GM06990 (cell line): ENCODE measurements at regions not wholly inside any gene's neighbourhood (a gene's known extent, or its start where the extent isn't known, plus 50 kb on each side); places are given as distances from the start of the nearest gene placed in this dataset.

Source experiments
- DNase-seq: peaks from one replicate; pipeline ENCODE4 v3.0.0-alpha.2; 2011; ENCODE audit not compliant: insufficient read length; ENCODE audit errors: extremely low read depth
- H3K27me3 ChIP-seq: replicated peaks from 2 replicates; pipeline ENCODE4 v1.6.0; 2011; ENCODE audit warnings: low read length; ENCODE audit not compliant: control insufficient read depth, insufficient read depth
- H3K36me3 ChIP-seq: 2 replicates; pipeline ENCODE4 v1.5.1; 2011; ENCODE audit warnings: low read length; ENCODE audit not compliant: control insufficient read depth, insufficient read depth
- H3K4me3 ChIP-seq: replicated peaks from 2 replicates; pipeline ENCODE4 v1.5.1; 2011; ENCODE audit warnings: low read depth, mild to moderate bottlenecking, control low read depth, low read length
- CTCF ChIP-seq: IDR thresholded peaks from 2 replicates; pipeline ENCODE4 v1.5.1; 2011; ENCODE audit warnings: low read length, control low read depth, mild to moderate bottlenecking, inconsistent platforms; ENCODE audit not compliant: insufficient read depth, poor library complexity, severe bottlenecking

GRCh38 chr1:217090060-217090911 is 367.1 kb upstream of the ESRRG start:
- Histone ChIP-seq H3K36me3 (no peaks in the 10 kb centered on the region), H3K27me3 (no peaks in the 10 kb centered on the region; the same call in 1 of the 2 replicates), H3K4me3 (no peak overlapping the region)
- DNase-seq: no peak
- no peak for TF ChIP-seq CTCF

- H3K27me3 ChIP-seq: no peaks in the 10 kb centered on the region
- DNase-seq: no peak
- no peak overlapping the region for H3K4me3 ChIP-seq
- H3K36me3 ChIP-seq: no peaks in the 10 kb centered on the region
- TF ChIP-seq CTCF: no peak
These were observed 366.3 kb upstream of the ESRRG start for GRCh38 chr1:217089361-217090014.

- Histone ChIP-seq H3K36me3 (no peaks in the 10 kb centered on the region), H3K27me3 (no peaks in the 10 kb centered on the region), H3K4me3 (no peak overlapping the region)
- no peak for DNase-seq
- no peak for TF ChIP-seq CTCF
These were observed 365.5 kb upstream of the ESRRG start for GRCh38 chr1:217088521-217089284.

- Histone ChIP-seq H3K27me3 (no peaks in the 10 kb centered on the region), H3K4me3 (no peak overlapping the region), H3K36me3 (no peaks in the 10 kb centered on the region)
- no peak for DNase-seq
- TF ChIP-seq CTCF: no peak
These were observed 364.8 kb upstream of the ESRRG start for GRCh38 chr1:217088011-217088410.

- Histone ChIP-seq H3K4me3 (no peak overlapping the region), H3K27me3 (no peaks in the 10 kb centered on the region), H3K36me3 (no peaks in the 10 kb centered on the region)
- DNase-seq: no peak
- TF ChIP-seq CTCF: no peak
These were observed 356.4 kb upstream of the ESRRG start for GRCh38 chr1:217079584-217079983.
